PC-9 (cell line): ENCODE measurements at regions not wholly inside any gene's neighbourhood (a gene's known extent, or its start where the extent isn't known, plus 50 kb on each side); places are given as distances from the start of the nearest gene placed in this dataset.

Experiments used
- BruUV-seq: library from RNA; stranded (reverse); fragments of 400-500 nt; replicated peaks from 2 replicates; lab custom pipeline; 2021; lab: Mats Ljungman, UMichigan
- CTCF ChIA-PET: fragments of 300-600 bp; sonication (Branson Sonifier 250); formaldehyde crosslinking; loops from one replicate; lab custom pipeline; 2022; ENCODE audit warnings: antibody characterized with exemption; lab: Charles Lee
- POLR2A ChIA-PET: fragments of 300-600 bp; sonication (Branson Sonifier 250); formaldehyde crosslinking; loops from one replicate; lab custom pipeline; 2022; ENCODE audit warnings: antibody characterized with exemption; ENCODE audit not compliant: unreplicated experiment; lab: Charles Lee
- DNase-seq, 2 experiments: peaks; one replicate each; pipeline versions ENCODE4 v3.0.0 to v3.0.0-alpha.2; 2015 to 2022; ENCODE audit warnings: mixed read lengths in 1 of 2
- H2AFZ ChIP-seq: fragments of 200-600 bp; sonication (generic); 2 replicates; pipeline ENCODE4 v1.8.1; 2017; ENCODE audit warnings: antibody characterized with exemption
- H3F3A ChIP-seq: fragments of 200-600 bp; sonication (generic); 2 replicates; pipeline ENCODE4 v1.8.1; 2017; ENCODE audit warnings: antibody characterized with exemption, mild to moderate bottlenecking, low read depth; ENCODE audit not compliant: insufficient read depth
- H3K27ac ChIP-seq: fragments of 200-600 bp; sonication (generic); 2 replicates; pipeline ENCODE4 v1.6.1; 2016; ENCODE audit warnings: mixed run types
- H3K27me3 ChIP-seq: fragments of 200-600 bp; sonication (generic); 2 replicates; pipeline ENCODE4 v1.6.1; 2016; ENCODE audit warnings: low read depth, mixed run types; ENCODE audit not compliant: insufficient read depth
- H3K36me3 ChIP-seq: fragments of 200-600 bp; sonication (generic); 2 replicates; pipeline ENCODE4 v1.6.1; 2016; ENCODE audit warnings: low read depth, mixed run types
- H3K4me1 ChIP-seq: fragments of 200-600 bp; sonication (generic); replicated peaks from 2 replicates; pipeline ENCODE4 v1.6.1; 2016; ENCODE audit warnings: mixed run types; ENCODE audit not compliant: insufficient read depth
- H3K4me2 ChIP-seq: fragments of 200-600 bp; sonication (generic); 2 replicates; pipeline ENCODE4 v1.6.1; 2017; ENCODE audit warnings: mixed run types
- H3K4me3 ChIP-seq: fragments of 200-600 bp; sonication (generic); 2 replicates; pipeline ENCODE4 v1.6.1; 2016; ENCODE audit warnings: mixed run types
- H3K79me2 ChIP-seq: fragments of 200-600 bp; sonication (generic); 2 replicates; pipeline ENCODE4 v1.6.1; 2017; ENCODE audit warnings: low read depth, mixed run types
- H3K9me2 ChIP-seq: fragments of 200-600 bp; sonication (generic); 2 replicates; pipeline ENCODE4 v1.8.1; 2017; ENCODE audit warnings: mild to moderate bottlenecking; ENCODE audit not compliant: insufficient read depth
- H3K9me3 ChIP-seq: fragments of 200-600 bp; sonication (generic); 2 replicates; pipeline ENCODE4 v1.8.1; 2016; ENCODE audit warnings: low read depth; ENCODE audit not compliant: insufficient read depth
- H4K20me1 ChIP-seq: fragments of 200-600 bp; sonication (generic); 2 replicates; pipeline ENCODE4 v1.8.1; 2017; ENCODE audit not compliant: insufficient read depth
- EZH2 ChIP-seq: fragments of 200-600 bp; sonication (generic); IDR thresholded peaks from 2 replicates; pipeline ENCODE4 v1.8.0; 2017; ENCODE audit warnings: antibody characterized with exemption, low read depth
- intact Hi-C: fragments of 100-400 bp; cut with micrococcal nuclease; formaldehyde crosslinking; loops from one replicate; pipeline ENCODE4 v1.10.0; 2022; ENCODE audit not compliant: unreplicated experiment
- TF ChIP-seq, protein P1 (sequence below): fragments of 200-600 bp; sonication (generic); conservative IDR thresholded peaks from 2 replicates; pipeline ENCODE4 v1.6.1; 2017; ENCODE audit warnings: mixed run types, antibody characterized with exemption, mild to moderate bottlenecking, moderate library complexity

DNA sequence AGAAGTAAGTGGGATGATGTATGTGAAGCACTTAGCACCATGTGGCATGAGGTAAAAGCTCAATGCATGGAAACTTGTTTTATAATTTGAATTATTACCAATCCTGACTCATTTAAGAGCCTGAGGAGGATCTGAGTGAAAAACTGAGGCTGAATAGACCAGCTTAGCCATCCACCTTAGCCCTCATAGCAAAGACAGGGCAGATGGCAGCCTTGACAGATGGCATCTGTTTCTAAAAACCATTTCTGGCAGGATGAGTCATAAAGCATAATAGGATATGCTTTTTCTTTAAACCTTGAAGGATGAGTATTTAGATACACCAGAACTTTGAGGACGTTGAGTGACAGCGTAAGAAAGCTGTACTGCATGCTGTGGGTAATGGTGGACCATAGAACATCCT is 61.0 kb upstream of the NAV2 start:
- no peak overlapping the region for H2AFZ ChIP-seq
- H3K4me3 ChIP-seq: no peak overlapping the region
- BruUV-seq: no TSS peak
- TF ChIP-seq, protein P1, sequence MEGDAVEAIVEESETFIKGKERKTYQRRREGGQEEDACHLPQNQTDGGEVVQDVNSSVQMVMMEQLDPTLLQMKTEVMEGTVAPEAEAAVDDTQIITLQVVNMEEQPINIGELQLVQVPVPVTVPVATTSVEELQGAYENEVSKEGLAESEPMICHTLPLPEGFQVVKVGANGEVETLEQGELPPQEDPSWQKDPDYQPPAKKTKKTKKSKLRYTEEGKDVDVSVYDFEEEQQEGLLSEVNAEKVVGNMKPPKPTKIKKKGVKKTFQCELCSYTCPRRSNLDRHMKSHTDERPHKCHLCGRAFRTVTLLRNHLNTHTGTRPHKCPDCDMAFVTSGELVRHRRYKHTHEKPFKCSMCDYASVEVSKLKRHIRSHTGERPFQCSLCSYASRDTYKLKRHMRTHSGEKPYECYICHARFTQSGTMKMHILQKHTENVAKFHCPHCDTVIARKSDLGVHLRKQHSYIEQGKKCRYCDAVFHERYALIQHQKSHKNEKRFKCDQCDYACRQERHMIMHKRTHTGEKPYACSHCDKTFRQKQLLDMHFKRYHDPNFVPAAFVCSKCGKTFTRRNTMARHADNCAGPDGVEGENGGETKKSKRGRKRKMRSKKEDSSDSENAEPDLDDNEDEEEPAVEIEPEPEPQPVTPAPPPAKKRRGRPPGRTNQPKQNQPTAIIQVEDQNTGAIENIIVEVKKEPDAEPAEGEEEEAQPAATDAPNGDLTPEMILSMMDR: no peak
- TF ChIP-seq EZH2: no peak
- no peaks in the 10 kb centered on the region for H3K9me2 ChIP-seq
- no peaks in the 10 kb centered on the region for H3K27me3 ChIP-seq
- no peaks in the 10 kb centered on the region for H3K36me3 ChIP-seq
- no peak overlapping the region for H3K4me2 ChIP-seq
- intact Hi-C loops: no loop called here
- DNase-seq: no peak
- no peaks in the 10 kb centered on the region for H3K4me1 ChIP-seq
- H3K27ac ChIP-seq: no peak overlapping the region
- no peaks in the 10 kb centered on the region for H3K79me2 ChIP-seq
- H4K20me1 ChIP-seq: no peaks in the 10 kb centered on the region
- no peaks in the 10 kb centered on the region for H3K9me3 ChIP-seq
- H3F3A ChIP-seq: no peaks in the 10 kb centered on the region
- POLR2A ChIA-PET: no interaction called here
- CTCF ChIA-PET: no interaction called here

DNA sequence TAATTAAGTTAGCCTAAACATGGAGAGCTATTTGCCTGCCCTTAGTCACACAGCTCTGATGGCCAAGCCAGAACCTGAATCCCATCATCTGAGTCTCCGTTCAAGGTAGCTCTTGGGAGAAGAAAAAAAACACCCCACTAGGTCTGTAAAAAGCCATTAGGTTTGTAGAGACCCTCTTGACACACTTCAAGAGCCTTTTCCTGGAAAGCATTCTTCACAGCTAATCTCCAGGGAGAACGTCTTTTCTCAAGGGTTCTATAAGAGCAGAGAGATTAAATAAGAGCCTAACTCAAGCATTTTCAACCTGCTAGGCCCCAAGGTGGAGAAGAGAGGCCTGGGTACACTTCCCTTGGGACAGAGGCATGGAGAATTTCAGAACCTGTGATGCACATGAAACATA is 61.6 kb upstream of the NAV2 start:
- no peak for TF ChIP-seq EZH2
- TF ChIP-seq, protein P1: no peak
- intact Hi-C loops: no loop called here
- ChIA-PET CTCF (no interaction called here), POLR2A (no interaction called here)
- Histone ChIP-seq H4K20me1 (no peaks in the 10 kb centered on the region), H3K36me3 (no peaks in the 10 kb centered on the region), H3K4me1 (no peaks in the 10 kb centered on the region), H3K27ac (no peak overlapping the region), H3K27me3 (no peaks in the 10 kb centered on the region), H2AFZ (no peak overlapping the region), H3K9me2 (no peaks in the 10 kb centered on the region), H3F3A (no peaks in the 10 kb centered on the region), H3K79me2 (no peaks in the 10 kb centered on the region), H3K4me3 (no peak overlapping the region), H3K4me2 (no peak overlapping the region), H3K9me3 (no peaks in the 10 kb centered on the region)
- DNase-seq: no peak
- no TSS peak for BruUV-seq

DNA sequence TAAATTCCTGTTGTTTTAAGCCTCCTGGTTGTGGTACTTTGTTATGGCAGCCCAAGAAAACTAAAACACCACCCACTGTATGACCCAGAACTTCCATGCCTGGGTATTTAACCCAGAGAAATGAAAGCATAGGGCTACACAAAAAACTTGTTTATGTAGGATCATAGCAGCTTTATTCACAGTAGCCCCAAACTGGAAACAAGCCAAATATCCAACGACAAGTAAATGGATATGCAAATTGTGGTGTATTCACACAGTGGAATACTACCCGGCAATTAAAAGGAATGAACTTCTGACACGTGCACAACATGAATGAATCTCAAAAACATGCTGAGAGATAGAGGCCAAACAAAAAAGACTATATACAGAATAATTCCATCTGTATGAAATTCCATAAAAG is 62.2 kb upstream of the NAV2 start:
- no peaks in the 10 kb centered on the region for H3K9me3 ChIP-seq
- no peaks in the 10 kb centered on the region for H3K79me2 ChIP-seq
- no peak overlapping the region for H3K27ac ChIP-seq
- H3K4me2 ChIP-seq: no peak overlapping the region
- ChIA-PET POLR2A (no interaction called here), CTCF (no interaction called here)
- no peak for DNase-seq
- H3K36me3 ChIP-seq: no peaks in the 10 kb centered on the region
- no peaks in the 10 kb centered on the region for H3K27me3 ChIP-seq
- H4K20me1 ChIP-seq: no peaks in the 10 kb centered on the region
- H3K4me3 ChIP-seq: no peak overlapping the region
- no peaks in the 10 kb centered on the region for H3F3A ChIP-seq
- intact Hi-C loops: no loop called here
- H3K9me2 ChIP-seq: no peaks in the 10 kb centered on the region
- no peak overlapping the region for H2AFZ ChIP-seq
- H3K4me1 ChIP-seq: no peaks in the 10 kb centered on the region
- BruUV-seq: no TSS peak
- TF ChIP-seq EZH2: no peak
- TF ChIP-seq, protein P1: no peak
